A204.1 (cell line): ENCODE measurements at regions not wholly inside any gene's neighbourhood (a gene's known extent, or its start where the extent isn't known, plus 50 kb on each side); places are given as distances from the start of the nearest gene placed in this dataset.
A peak's percentile ranks its signal among the peaks of the same experiment; 100 is the strongest.
"Not testable (repeated sequence)": the region's sequence is repeated elsewhere in the genome, so short reads cannot be mapped to it uniquely, and the experiment has no call there.

Experiments used
- FAIRE-seq: peaks from 2 replicates; lab custom pipeline; 2012; peaks lifted over from hg19 to GRCh38; lab: Jason Lieb, UNC

- no peak for FAIRE-seq
These were observed 101.8 kb upstream of the ANK2 start for GRCh38 chr4:112947616-112948015.

DNA sequence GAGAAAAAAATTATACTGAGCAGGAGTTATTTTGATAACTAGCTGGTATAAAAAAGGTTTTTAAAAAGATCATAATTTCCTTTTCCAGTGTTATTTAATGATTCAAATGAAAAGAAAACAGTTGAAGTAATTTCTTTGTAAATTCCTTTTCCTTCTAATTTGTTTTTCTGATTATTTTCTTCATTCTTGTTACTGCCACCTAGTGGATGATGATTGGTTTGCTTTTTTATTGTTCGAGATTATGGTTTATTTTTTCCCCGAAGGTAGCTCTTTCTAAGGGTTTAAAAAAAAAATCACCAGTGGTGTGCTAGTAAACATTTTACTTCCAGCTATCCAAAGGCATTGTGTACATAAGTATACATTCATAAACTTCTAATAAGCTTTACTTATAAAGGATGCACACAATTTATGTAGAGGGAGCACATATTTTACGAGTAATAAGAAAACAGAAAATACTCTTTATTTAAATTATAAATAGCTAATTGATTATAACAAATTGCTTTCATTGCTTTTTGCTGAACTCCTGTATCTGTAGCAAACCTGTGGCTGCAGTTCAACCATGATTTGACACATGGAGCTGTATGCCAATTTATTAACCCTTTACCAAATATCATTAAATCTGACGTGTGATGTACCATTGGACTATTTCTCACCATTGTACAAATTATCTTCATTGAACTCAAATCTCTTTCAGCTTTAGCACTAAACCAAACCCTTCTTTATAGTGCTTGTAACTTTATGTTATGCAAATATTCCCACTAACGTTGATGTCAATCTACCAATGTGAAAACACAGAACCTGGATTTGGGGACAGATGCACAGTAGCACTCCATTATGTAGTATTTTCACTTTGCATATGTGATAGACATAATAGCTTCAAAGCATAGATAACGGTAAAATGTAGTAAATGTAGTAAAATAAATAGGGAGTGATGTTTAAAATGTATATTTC, 97.8 kb upstream of the ANK2 start:
- peak; percentile 97 for FAIRE-seq

GRCh38 chr4:112952313-112952700, 97.1 kb upstream of the ANK2 start:
- no peak for FAIRE-seq

DNA sequence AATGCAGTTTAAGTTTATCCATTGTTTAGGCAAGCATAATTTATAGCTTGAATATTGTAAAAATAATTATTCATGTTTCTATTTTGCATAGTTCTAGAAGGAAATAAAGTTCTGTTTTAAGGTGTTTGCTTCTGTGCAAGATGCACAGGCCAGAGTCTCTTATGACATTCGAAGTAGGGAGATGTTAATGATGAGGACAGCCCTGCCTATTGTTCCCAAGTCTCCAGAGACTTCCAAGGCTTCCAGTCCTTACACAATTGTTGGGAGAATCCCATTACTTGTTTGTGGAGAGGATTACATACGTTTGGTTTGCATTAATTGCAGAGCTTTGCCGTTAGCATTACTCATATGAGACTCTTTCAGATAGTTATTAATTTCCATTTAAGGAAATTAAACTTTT, 96.2 kb upstream of the ANK2 start:
- FAIRE-seq, result no peak

DNA sequence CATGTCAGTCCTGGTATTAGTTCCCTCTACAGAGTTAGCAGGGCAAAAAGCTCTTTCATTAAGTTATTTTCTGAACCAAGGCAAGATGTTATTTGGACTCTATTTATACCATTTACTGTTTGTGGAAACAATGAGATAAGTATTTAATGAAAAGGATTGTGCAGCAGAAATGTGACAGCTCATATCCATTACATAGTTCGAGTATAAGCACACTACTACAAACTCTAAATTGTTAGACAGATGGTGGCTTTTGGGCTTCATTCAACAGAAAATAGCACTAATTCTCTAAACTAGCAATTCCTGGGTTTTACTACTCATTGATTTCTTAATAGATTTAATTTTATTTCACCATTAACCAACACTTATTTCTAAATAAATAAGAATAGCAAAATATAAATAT, 95.2 kb upstream of the ANK2 start:
- FAIRE-seq, result no peak

DNA sequence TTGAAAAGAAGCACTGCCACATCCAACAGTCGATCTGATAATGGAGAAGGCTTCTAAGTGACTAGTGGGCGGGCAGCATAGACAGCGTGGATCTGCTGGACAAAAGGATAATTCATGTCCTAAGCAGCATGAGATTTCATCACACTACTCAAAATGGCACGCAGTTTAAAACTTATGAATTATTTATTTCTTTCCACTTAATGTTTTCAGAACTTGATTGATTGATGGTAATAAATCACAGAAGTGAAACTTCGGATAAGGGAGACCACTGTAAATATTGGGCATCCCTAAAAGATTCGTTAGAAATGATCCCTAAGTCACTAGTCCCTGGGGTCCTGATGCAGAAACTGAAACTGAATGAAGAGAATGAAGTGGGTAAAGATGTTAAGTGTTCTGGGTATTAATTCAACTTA, 93.0 kb upstream of the ANK2 start:
- FAIRE-seq, result no peak

- not testable (repeated sequence) for FAIRE-seq
These were observed 91.7 kb upstream of the ANK2 start for GRCh38 chr4:112957764-112958163.

DNA sequence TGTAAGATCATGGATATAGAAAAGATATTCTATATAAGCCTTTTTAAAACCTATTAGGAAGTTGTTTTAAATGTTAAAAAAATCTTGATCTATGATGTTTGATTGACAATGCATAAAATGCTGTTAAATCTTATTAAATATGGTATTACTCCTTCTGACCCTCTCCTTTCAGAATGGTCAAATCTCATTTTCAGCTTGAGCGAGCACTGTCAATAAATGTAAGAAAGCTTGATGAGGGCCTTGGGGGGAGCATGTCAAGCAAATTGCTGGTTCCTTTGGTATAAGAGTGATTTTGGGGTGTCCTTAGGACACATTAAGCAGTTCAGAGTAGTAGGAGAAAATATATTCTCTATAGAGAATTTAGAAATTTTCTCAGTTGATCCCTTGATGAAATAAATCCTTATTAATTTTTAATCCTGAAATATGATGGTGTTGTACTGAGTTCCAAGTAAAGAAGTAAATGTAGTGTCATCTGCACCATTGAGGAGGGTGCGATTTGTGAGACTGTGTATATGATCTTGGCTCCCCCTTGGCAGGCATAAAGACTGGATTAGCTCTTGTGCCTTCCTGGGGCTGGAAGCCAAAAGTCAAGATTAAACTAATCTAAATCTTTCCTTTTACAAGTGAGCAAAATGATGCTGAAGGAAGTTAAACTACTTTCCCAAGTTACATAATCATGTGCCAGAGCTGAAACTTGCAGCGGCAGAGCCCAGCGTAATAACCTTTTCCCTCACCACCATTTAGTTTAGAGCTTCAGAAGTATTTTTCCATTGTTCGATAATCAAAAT, 82.6 kb upstream of the ANK2 start:
- FAIRE-seq, result no peak

GRCh38 chr4:112968451-112969159, 80.8 kb upstream of the ANK2 start:
- FAIRE-seq, result no peak

- FAIRE-seq, result peak; percentile 71
These were observed 78.5 kb upstream of the ANK2 start for GRCh38 chr4:112970903-112971302.

- no peak for FAIRE-seq
These were observed 75.7 kb upstream of the ANK2 start for GRCh38 chr4:112973750-112974251.

DNA sequence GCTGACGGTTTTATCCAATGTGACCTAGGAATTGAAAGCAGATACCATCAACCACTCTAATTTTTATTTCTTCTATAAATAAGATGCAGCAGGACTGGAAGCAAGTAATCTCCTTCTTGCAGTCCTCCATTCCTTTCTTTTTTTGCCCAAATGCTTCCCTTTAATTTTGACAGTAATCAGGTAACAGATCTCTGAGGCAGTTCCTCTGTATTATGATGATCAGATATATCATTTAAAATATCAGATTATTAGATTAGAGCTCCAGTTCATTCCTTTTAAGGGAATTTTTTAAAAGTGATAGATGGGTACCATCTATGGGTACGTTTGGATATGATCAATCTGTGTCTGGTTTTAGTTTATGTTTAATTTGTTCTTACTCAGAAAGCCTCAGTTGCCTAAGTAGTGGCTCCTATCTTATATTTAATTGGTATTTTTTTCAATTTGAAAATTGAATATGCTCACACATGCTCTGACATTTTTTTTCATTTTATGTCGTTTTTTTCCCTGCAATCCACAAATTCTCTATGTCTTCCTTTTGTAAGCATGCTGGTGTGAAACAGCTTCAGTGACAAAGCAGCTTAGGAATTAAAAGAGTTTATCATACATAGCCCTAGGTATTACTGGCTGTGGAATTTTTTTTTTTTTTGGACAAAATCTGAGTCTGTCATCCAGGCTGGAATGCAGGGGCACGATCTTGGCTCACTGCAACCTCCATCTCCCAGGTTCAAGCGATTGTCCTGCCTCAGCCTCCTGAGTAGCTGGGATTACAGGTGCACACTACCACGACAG, 73.7 kb upstream of the ANK2 start:
- no peak for FAIRE-seq

DNA sequence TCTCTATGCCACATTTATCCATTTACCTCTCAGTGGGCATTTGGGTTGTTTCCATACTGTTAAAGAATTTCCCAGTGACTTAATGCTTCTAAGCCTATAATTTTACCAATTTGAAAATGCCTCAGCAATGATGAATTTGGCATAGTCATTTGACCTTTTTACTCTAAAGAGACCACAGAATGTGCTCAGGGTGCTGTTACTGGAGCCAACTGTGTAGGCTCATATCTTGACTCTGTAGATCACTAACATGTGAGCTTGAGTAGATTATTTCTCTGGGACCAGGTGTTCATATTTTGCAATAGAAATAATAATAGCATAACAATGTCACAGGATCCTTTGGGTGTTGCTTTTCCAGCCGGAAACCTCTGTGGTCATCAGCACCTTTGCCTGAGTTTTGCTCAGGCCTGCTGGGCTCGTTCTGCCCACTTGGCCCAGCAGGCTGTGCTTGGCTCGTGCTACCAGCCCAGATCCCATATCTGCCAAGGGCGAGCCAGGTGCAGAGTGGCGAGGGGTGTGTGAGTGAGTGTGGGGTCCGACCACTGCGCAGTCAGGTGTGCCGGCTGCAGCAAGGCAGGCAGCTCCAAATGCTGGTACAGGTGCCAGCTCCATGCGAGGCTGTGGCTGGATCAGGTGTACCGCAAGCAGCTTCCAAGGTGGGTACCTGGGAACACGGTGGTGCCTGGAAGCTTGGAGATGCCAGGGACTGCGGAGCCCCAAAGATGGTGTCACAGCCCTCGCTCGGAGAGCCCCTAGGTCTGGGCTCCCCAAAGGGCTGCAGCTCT, 70.6 kb upstream of the ANK2 start:
- FAIRE-seq, result no peak

- FAIRE-seq, result no peak
These were observed 69.5 kb upstream of the ANK2 start for GRCh38 chr4:112979881-112980421.

DNA sequence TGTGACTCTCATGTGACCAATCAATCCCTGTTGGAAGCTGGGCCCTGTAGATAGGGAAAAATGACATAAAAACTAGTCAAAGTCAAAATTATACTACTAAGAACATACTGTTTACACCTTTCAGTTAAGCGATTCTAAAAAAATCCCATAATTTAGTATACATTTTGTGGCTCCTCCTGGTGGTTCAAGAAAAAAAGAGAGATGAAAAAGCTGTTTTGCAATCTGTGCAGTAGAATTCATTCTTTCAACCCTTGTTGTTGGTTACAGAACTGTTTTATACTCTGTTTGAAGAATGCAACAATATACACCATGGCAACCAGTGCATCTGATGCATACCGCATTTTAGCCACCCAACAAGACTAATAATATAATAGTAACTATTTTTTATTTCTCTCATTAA, 66.8 kb upstream of the ANK2 start:
- FAIRE-seq, result no peak

DNA sequence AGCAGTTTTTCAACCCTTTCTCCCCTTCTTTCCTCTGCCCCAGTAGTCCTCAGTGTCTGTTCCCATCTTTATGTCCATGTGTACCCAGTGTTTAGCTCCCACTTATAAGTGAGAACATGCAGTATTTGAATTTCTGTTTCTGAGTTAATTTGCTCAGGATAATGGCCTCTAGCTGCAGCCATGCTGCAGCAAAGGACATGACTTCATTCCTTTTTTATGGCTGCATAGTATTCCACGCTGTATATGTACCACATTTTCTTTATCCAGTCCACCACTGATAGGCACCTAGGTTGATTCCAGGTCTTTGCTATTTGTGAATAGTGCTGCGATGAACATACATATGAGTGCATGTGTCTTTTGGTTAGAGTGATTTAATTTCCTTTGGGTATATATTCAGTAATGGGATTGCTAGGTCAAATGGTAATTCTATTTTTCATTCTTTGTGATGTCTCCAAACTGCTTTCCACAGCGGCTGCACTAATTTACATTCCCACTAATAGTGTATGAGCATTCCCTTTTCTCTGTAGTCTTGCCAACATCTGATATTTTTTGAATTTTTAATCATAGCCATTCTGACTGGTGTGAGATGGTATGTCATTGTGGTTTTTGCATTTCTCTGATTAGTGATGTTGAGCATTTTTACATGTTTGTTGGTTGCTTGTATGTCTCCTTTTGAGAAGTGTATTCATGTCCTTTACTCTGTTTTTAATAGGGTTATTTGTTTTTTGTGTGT, 54.6 kb upstream of the ANK2 start:
- FAIRE-seq, result no peak
